GM23338 (cell line): ENCODE measurements at regions not wholly inside any gene's neighbourhood (a gene's known extent, or its start where the extent isn't known, plus 50 kb on each side); places are given as distances from the start of the nearest gene placed in this dataset.

Source experiments
- ATAC-seq: fragments of 200-7000 bp; cut with Tn5 transposase; 3 replicates; pipeline ENCODE4 v1.9.1; 2020
- DNase-seq: peaks from one replicate; pipeline ENCODE4 v3.0.0-alpha.2; 2015; ENCODE audit warnings: low spot score
- H2AFZ ChIP-seq: fragments of 200-600 bp; sonication (generic); 2 replicates; pipeline ENCODE4 v1.8.0; 2016; ENCODE audit warnings: antibody characterized with exemption, mild to moderate bottlenecking, moderate library complexity
- H3F3A ChIP-seq: fragments of 200-600 bp; sonication (generic); replicated peaks from 2 replicates; pipeline ENCODE4 v1.8.0; 2017; ENCODE audit warnings: antibody characterized with exemption, mixed run types, low read depth
- H3K27ac ChIP-seq: fragments of 200-600 bp; sonication (generic); 2 replicates; pipeline ENCODE4 v1.6.1; 2016; ENCODE audit warnings: low read depth
- H3K27me3 ChIP-seq: fragments of 200-600 bp; sonication (generic); 2 replicates; pipeline ENCODE4 v1.8.0; 2016; ENCODE audit warnings: mild to moderate bottlenecking, mixed run types, moderate library complexity; ENCODE audit not compliant: insufficient read depth
- H3K36me3 ChIP-seq: fragments of 200-600 bp; sonication (generic); 2 replicates; pipeline ENCODE4 v1.8.0; 2016; ENCODE audit warnings: mild to moderate bottlenecking; ENCODE audit not compliant: insufficient read depth
- H3K4me1 ChIP-seq: fragments of 200-600 bp; sonication (generic); 2 replicates; pipeline ENCODE4 v1.8.0; 2016; ENCODE audit warnings: mild to moderate bottlenecking, moderate library complexity; ENCODE audit not compliant: insufficient read depth
- H3K4me2 ChIP-seq: fragments of 200-600 bp; sonication (generic); 2 replicates; pipeline ENCODE4 v1.7.1; 2017; ENCODE audit warnings: mixed run types
- H3K4me3 ChIP-seq: fragments of 200-600 bp; sonication (generic); 2 replicates; pipeline ENCODE4 v1.6.1; 2016; ENCODE audit warnings: mixed run types
- H3K79me2 ChIP-seq: fragments of 200-600 bp; sonication (generic); replicated peaks from 2 replicates; pipeline ENCODE4 v1.8.0; 2017; ENCODE audit warnings: mild to moderate bottlenecking; ENCODE audit not compliant: insufficient read depth
- H3K9me2 ChIP-seq: fragments of 200-600 bp; sonication (generic); 2 replicates; pipeline ENCODE4 v1.8.0; 2017; ENCODE audit not compliant: insufficient read depth
- H4K20me1 ChIP-seq: fragments of 200-600 bp; sonication (generic); replicated peaks from 2 replicates; pipeline ENCODE4 v1.8.0; 2017; ENCODE audit warnings: mild to moderate bottlenecking; ENCODE audit not compliant: insufficient read depth
- H3K27ac Mint-ChIP-seq: 2 replicates; pipeline ENCODE4 v1.8.0; 2020; ENCODE audit warnings: inconsistent platforms, mild to moderate bottlenecking, moderate library complexity, mixed read lengths
- H3K27me3 Mint-ChIP-seq: 3 replicates; pipeline ENCODE4 v1.8.0; 2022; ENCODE audit warnings: low read depth, mild to moderate bottlenecking, moderate library complexity, mixed read lengths, inconsistent platforms; ENCODE audit not compliant: insufficient read depth, poor library complexity
- H3K36me3 Mint-ChIP-seq: 3 replicates; pipeline ENCODE4 v1.8.0; 2021; ENCODE audit warnings: low read depth, mild to moderate bottlenecking, inconsistent platforms, moderate library complexity, mixed read lengths
- H3K4me1 Mint-ChIP-seq: 3 replicates; pipeline ENCODE4 v1.8.0; 2020; ENCODE audit warnings: mild to moderate bottlenecking, inconsistent platforms, mixed read lengths
- H3K4me3 Mint-ChIP-seq: 3 replicates; pipeline ENCODE4 v1.8.0; 2021; ENCODE audit warnings: moderate library complexity, mild to moderate bottlenecking, inconsistent platforms, mixed read lengths
- H3K9me3 Mint-ChIP-seq: 3 replicates; pipeline ENCODE4 v1.8.0; 2020; ENCODE audit warnings: moderate library complexity, mild to moderate bottlenecking, inconsistent platforms, mixed read lengths
- EZH2 ChIP-seq: fragments of 200-600 bp; sonication (generic); IDR thresholded peaks from one replicate; pipeline ENCODE4 v1.8.0; 2017; ENCODE audit warnings: antibody characterized with exemption, mild to moderate bottlenecking, low read depth; ENCODE audit not compliant: unreplicated experiment
- EZH2phosphoT487 ChIP-seq: fragments of 200-600 bp; sonication (generic); IDR thresholded peaks from one replicate; pipeline ENCODE4 v1.8.1; 2018; ENCODE audit warnings: antibody characterized with exemption; ENCODE audit not compliant: unreplicated experiment
- POLR2AphosphoS5 ChIP-seq: IDR thresholded peaks from 2 replicates; pipeline ENCODE4 v1.6.1; 2016; ENCODE audit warnings: antibody characterized with exemption, low read depth
- STAT1 ChIP-seq: IDR thresholded peaks from one replicate; pipeline ENCODE4 v1.6.1; 2016; ENCODE audit warnings: antibody characterized with exemption; ENCODE audit not compliant: unreplicated experiment
- ZNF114 ChIP-seq: fragments of 250-450 bp; sonication (Bioruptor Pico); IDR thresholded peaks from 2 replicates; pipeline ENCODE4 v1.5.0; 2020; ENCODE audit warnings: mild to moderate bottlenecking, moderate library complexity
- ZNF331 ChIP-seq: fragments of 250-450 bp; sonication (Bioruptor Pico); IDR thresholded peaks from 2 replicates; pipeline ENCODE4 v1.5.0; 2020; ENCODE audit warnings: low read depth, mild to moderate bottlenecking, moderate library complexity
- TF ChIP-seq, protein P1 (sequence below), 2 experiments: fragments of 200-600 bp in 1 of 2; sonication (generic) in 1 of 2; conservative IDR thresholded peaks; 2 replicates each; pipeline versions ENCODE4 v1.5.1 to v1.6.1; 2016 to 2017; ENCODE audit warnings: antibody characterized with exemption in 2 of 2, low read depth in 2 of 2, mild to moderate bottlenecking in 2 of 2, moderate library complexity in 1 of 2
- TF ChIP-seq, protein P2 (sequence below): IDR thresholded peaks from one replicate; pipeline ENCODE4 v1.6.1; 2018; ENCODE audit warnings: antibody characterized with exemption; ENCODE audit not compliant: unreplicated experiment

DNA sequence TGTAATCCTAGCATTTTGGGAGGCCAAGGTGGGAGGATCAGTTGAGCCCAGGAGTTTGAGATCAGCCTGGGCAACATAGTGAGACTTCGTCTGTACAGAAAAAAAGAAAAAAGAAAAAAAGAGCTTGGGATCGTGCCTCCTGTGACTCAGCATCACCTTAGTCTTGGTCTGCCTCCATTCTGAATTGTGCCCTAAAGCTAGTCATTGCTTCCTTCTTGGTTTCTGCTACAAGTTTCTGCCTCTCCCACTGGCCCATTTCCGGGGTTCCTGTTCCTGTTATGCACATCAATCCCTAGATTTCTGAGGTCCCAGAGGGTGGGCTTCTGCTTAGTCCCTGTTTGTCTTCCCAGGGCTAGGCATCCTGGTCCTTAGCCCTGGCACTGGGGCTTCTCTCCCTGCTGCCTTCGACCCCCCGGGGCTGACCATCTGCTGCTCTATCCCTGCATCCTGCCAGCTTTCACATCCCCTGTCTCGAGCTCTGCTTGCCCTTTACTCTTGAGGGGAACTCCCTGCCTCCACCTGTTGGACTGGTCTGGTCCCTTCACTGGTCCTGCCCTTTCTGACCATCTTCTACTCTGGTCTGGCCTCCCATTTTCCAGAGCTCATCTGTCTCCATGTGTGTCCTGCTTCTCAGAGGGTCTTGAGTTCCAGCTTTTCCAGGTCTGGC, 77.5 kb upstream of the ESR1 start:
- H3K4me3 Mint-ChIP-seq = no peak overlapping the region
- Histone ChIP-seq H3K9me2 (no peaks in the 10 kb centered on the region), H4K20me1 (no peaks in the 10 kb centered on the region), H3F3A (no peaks in the 10 kb centered on the region), H3K27me3 (no peaks in the 10 kb centered on the region), H3K4me2 (no peak overlapping the region), H3K36me3 (no peaks in the 10 kb centered on the region), H2AFZ (no peak overlapping the region), H3K79me2 (no peaks in the 10 kb centered on the region), H3K4me3 (no peak overlapping the region), H3K27ac (no peak overlapping the region), H3K4me1 (no peaks in the 10 kb centered on the region)
- TF ChIP-seq, protein P1, sequence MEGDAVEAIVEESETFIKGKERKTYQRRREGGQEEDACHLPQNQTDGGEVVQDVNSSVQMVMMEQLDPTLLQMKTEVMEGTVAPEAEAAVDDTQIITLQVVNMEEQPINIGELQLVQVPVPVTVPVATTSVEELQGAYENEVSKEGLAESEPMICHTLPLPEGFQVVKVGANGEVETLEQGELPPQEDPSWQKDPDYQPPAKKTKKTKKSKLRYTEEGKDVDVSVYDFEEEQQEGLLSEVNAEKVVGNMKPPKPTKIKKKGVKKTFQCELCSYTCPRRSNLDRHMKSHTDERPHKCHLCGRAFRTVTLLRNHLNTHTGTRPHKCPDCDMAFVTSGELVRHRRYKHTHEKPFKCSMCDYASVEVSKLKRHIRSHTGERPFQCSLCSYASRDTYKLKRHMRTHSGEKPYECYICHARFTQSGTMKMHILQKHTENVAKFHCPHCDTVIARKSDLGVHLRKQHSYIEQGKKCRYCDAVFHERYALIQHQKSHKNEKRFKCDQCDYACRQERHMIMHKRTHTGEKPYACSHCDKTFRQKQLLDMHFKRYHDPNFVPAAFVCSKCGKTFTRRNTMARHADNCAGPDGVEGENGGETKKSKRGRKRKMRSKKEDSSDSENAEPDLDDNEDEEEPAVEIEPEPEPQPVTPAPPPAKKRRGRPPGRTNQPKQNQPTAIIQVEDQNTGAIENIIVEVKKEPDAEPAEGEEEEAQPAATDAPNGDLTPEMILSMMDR (conservative IDR thresholded peaks at IDR 0.05; ENCODE audit: low read depth in 2 of 2) = peak in 1 of 2 experiments; percentile 14; a peak in 1 of 4 replicates
- no peak for TF ChIP-seq STAT1
- no peaks in the 10 kb centered on the region for H3K36me3 Mint-ChIP-seq
- H3K9me3 Mint-ChIP-seq = no peaks in the 10 kb centered on the region
- H3K27ac Mint-ChIP-seq = no peak overlapping the region
- DNase-seq (peak; percentile 21), ATAC-seq (no peak; the same call in 2 of the 3 replicates)
- peaks cover 3% of the 10 kb centered on the region for H3K27me3 Mint-ChIP-seq
- H3K4me1 Mint-ChIP-seq = no peaks in the 10 kb centered on the region

DNA sequence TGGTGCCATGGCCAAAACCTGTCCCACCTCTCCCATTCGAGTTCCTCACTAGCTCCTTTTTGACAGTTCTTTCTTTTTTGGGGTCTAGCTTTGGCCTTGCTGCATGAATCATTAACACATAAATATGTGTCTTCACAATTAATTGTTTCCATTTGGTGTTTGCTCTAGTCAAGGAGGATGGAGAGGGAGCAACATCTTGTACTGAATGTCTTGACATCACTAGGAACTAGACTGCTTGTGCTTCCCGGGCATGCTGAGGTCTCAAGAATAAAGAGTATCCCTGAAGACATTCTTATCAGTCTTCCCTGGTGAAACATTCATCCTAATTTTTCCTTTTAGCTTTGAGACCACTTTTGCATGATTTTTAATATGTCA, 77.0 kb upstream of the ESR1 start:
- Mint-ChIP-seq H3K4me1 (no peaks in the 10 kb centered on the region), H3K4me3 (no peak overlapping the region)
- no peaks in the 10 kb centered on the region for H3K27me3 ChIP-seq

DNA sequence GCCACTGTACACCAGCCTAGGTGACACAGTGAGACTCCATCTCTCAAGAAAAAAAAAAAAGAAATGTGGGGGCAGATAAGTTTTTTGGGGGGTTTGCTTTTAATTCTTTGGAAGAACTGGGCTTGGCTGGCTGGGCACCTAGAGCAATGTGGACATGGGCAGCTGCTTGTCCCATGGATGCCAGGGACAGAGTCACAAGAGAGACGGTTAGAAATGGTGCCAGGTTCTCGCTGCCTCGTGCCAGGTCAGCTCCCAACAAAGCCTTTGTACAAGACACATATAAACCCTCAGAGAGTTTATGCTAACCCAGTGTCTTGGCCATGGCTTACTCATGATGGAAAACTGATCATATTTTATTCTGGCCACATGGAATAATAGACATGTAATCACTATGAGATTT, 76.2 kb upstream of the ESR1 start:
- Mint-ChIP-seq H3K27ac (no peak overlapping the region), H3K9me3 (no peaks in the 10 kb centered on the region), H3K4me3 (no peak overlapping the region), H3K4me1 (no peaks in the 10 kb centered on the region), H3K27me3 (peaks cover 3% of the 10 kb centered on the region), H3K36me3 (no peaks in the 10 kb centered on the region)
- Histone ChIP-seq H3K36me3 (no peaks in the 10 kb centered on the region), H3K79me2 (no peaks in the 10 kb centered on the region), H3K27ac (no peak overlapping the region), H3K27me3 (no peaks in the 10 kb centered on the region), H4K20me1 (no peaks in the 10 kb centered on the region), H3F3A (no peaks in the 10 kb centered on the region), H3K9me2 (no peaks in the 10 kb centered on the region), H3K4me1 (no peaks in the 10 kb centered on the region), H3K4me3 (no peak overlapping the region), H2AFZ (no peak overlapping the region), H3K4me2 (no peak overlapping the region)
- DNase-seq (no peak), ATAC-seq (no peak)
- TF ChIP-seq EZH2 = no peak
- TF ChIP-seq ZNF114 (CRISPR knock-in tag) = no peak
- TF ChIP-seq, protein P2, sequence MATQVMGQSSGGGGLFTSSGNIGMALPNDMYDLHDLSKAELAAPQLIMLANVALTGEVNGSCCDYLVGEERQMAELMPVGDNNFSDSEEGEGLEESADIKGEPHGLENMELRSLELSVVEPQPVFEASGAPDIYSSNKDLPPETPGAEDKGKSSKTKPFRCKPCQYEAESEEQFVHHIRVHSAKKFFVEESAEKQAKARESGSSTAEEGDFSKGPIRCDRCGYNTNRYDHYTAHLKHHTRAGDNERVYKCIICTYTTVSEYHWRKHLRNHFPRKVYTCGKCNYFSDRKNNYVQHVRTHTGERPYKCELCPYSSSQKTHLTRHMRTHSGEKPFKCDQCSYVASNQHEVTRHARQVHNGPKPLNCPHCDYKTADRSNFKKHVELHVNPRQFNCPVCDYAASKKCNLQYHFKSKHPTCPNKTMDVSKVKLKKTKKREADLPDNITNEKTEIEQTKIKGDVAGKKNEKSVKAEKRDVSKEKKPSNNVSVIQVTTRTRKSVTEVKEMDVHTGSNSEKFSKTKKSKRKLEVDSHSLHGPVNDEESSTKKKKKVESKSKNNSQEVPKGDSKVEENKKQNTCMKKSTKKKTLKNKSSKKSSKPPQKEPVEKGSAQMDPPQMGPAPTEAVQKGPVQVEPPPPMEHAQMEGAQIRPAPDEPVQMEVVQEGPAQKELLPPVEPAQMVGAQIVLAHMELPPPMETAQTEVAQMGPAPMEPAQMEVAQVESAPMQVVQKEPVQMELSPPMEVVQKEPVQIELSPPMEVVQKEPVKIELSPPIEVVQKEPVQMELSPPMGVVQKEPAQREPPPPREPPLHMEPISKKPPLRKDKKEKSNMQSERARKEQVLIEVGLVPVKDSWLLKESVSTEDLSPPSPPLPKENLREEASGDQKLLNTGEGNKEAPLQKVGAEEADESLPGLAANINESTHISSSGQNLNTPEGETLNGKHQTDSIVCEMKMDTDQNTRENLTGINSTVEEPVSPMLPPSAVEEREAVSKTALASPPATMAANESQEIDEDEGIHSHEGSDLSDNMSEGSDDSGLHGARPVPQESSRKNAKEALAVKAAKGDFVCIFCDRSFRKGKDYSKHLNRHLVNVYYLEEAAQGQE = no peak
- no peak for TF ChIP-seq POLR2AphosphoS5
- no peak for TF ChIP-seq EZH2phosphoT487
- TF ChIP-seq, protein P1 (conservative IDR thresholded peaks at IDR 0.05; ENCODE audit: low read depth in 2 of 2) = no peak
- no peak for TF ChIP-seq ZNF331 (CRISPR knock-in tag)
- TF ChIP-seq STAT1 = no peak

More for the DNA sequence above, 77.0 kb upstream of the ESR1 start:
- Histone ChIP-seq H2AFZ (no peak overlapping the region), H3K4me1 (no peaks in the 10 kb centered on the region), H4K20me1 (no peaks in the 10 kb centered on the region), H3K9me2 (no peaks in the 10 kb centered on the region), H3K4me2 (no peak overlapping the region), H3K27ac (no peak overlapping the region), H3K79me2 (no peaks in the 10 kb centered on the region), H3K4me3 (no peak overlapping the region), H3K36me3 (no peaks in the 10 kb centered on the region), H3F3A (no peaks in the 10 kb centered on the region)
- H3K27me3 Mint-ChIP-seq = peaks cover 3% of the 10 kb centered on the region
- no peaks in the 10 kb centered on the region for H3K9me3 Mint-ChIP-seq
- ATAC-seq (no peak), DNase-seq (no peak)
- no peaks in the 10 kb centered on the region for H3K36me3 Mint-ChIP-seq
- TF ChIP-seq EZH2phosphoT487 = no peak
- no peak for TF ChIP-seq ZNF331 (CRISPR knock-in tag)
- H3K27ac Mint-ChIP-seq = no peak overlapping the region
